ENCODE measurements at regions not wholly inside any gene's neighbourhood (a gene's known extent, or its start where the extent isn't known, plus 50 kb on each side); places are given as distances from the start of the nearest gene placed in this dataset.

DNA sequence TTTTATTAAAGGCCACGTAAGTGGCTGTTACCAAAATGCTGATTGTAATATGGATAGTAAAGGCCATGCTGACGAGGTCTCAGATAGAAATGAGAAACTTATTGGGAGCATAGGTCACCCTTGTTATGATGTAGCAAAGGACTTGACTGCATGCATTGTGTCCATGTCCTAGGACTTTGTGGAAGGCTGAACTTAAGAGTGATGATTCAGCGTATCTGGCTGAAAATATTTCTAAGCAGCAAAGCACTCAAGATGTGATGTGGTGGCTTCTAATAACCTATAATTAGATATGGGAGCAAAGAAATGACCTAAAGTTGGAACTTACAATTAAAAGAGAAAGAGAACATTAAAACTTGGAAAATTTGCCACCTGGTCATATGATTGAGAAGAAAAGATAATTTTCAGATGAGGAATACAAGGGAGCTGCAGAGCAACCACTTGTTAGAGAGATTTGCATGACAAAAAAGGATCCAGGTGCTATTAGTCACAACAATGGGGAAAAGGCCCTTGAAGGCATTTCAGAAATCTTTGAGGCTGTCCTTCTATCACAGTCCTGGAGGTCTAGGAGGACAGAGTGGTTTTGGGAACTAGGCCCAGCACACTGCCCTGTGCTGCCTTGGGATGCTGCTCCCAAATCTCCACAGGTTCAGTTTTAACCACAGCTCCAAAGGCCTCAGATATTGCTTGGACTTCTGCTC, 793.7 kb upstream of the LCORL start:
- no peak for DNase-seq

DNA sequence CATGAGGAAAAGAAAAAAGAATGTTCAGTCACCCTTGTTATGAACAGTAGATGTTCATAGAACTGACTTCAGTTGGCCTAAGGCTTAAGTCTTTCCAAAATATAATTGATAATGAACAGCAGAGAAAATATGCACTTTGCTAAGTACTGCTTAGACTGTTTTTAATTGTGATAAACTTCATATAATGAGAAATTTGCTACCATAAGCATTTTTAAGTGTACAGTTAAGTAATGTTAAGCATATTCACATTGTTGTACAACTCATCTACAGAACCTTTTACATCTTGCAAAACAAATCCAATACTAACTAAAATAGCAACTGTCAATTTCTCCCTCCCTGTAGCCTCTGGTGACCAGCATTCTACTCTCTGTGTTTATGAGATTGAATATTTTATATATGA, 792.2 kb upstream of the LCORL start:
- no peak for DNase-seq

DNA sequence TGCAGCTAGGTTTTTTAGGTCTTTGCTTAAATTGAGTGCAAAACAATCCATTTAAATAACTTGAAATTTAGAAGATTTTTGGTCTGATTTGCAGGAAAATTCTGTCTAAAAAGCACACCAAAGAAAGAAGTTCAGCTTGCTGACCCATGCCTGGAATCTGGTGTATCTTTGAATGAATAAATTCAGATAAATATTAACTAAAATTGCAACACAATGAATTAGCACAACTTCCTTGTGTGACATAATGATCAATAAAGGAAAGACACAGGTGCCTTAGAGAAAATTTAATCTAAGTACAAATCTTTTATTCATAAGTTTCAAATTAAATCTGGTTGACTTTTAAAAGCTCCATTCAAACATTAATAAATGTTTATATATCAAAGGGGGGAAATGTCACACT, 791.5 kb upstream of the LCORL start:
- DNase-seq, result no peak

DNA sequence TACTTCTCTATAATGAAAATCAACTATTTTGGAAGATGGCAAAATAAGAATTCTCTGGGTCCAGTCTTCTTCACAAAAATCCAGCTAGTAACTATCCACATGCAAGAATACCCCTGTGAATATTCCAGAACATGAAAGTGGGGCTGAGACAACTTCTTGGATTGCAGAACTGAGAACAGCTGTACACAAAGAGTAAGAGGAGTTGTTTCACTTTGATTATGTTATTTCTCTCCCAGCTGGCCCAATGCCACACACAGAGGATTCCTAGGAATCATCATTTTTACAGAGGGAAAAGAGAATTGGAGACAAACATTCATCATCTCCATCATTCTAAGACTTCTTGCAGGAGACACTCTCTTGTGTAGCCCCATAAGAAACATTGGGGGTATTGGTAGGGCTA, 782.2 kb upstream of the LCORL start:
- no peak for DNase-seq

DNA sequence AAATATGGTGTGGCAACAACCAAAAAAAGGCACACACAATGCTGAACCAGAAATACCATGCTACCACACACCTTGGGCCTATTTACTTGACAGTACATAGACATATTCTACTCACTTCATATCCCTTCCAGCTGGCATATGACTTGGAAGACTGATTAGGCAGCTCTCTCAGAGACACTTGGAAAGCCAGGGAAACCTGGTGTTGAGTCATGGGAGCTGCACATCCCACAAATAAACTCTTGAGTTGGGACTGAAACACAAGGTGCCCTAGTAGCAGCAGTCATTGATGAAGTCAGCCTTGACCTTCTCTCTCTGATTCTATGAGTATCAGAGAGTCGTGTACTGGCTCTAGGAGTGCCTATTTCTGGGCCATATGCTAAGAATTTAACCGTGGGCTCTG, 776.6 kb upstream of the LCORL start:
- no peak for DNase-seq

DNA sequence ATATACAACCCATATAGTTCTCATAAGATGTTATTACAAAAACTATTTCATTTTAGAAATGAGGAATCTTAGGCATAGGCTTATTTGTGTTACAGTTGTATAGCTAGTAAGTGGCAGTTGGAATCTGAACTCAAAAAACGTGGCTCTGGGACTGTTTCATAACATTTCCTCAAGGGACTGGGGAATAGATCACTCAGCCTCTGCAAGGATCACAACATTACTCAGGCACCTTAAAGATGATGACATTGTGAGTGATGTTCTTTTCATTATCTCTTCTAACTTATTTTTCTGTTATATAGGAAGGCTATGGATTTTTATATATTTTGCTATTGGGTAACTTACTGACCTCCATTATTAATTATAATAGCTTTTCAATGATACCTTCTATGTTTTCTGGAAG, 774.2 kb upstream of the LCORL start:
- no peak for DNase-seq

DNA sequence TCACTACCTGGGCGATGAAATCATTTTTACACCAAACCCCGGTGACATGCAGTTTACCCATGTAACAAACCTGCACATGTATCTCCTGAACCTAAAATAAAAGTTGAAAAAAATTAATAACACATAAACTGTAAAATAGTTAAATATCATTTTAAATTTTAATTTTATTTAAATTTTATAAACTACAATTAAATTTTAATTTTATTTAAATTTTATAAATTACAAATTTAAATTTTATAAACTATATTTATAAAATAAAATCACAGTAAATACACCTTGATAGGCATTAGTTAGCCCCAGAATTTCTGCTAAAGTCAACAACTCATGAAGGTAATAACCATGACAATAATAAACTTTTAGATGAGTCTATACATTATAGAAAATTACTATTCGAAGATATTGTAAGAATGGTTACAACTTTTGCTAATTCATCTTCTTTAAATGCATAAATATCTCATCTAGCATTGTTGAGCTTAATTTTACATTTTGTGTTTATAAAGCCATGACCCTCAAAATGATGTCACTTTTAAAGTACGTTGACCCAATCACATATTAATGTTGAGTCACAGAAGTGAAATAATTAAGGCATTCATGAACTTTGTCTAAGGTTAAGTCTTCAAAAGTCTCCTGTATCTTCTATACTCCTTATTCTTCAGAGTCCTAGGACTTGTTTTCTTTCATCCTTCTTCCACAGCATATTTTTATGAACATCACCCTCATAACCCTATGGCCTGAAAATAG, 755.8 kb upstream of the LCORL start:
- DNase-seq, result no peak

DNA sequence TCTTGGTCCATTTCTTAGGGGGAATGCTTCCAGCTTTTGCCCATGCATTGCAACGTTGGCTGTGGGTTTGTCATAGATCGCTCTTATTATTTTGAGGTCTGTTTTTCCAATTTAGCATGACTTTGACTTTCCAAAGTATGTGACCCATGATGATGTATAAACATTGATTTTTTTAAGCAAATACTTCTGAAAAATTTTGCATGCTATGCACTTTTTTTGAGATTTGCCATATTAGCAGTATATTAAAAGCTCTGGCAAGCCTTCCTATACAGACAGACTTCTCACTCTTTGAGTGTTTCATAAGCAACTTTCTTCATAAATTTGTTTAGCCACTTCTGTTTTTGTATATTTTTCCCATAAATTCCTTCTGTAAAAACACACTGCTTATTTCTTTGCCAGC, 746.4 kb upstream of the LCORL start:
- DNase-seq, result no peak

DNA sequence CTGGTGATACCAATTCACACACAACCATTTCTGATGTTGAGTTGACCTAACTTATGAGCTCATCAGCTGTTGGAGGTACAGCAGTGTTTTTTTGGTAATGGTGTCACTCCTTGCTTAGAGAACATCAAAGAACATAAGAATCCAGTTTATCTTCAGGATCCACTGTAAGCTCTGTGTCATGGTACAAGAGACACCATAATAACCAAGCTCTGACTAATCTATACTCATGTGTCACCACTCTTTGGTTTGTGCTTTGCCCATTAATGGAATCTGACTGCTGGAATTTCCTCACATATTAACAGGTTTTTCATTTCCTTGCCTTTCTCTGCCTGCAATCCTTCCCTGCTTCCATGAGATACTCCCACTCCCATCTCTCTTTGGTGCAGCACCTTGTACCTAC, 735.1 kb upstream of the LCORL start:
- DNase-seq, result no peak

DNA sequence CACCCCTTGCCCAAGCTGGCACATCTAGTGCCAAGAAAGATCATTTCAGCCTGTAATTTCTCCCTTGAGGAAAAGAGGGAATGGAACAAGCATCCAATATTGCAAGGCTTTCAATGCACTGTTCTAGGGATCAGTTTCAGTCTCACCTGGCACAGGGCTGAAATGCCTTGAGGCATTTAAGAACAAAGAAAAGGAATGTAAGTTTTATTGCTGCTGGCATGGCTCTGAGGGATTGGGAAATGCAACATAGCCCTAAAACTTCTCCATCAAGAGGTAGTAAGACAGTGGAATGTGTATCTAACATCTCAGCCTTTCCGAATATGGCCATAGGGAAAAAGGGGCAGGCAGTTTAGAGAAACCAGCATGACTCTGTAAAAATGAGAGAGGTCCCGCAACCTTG, 732.6 kb upstream of the LCORL start:
- no peak for DNase-seq

DNA sequence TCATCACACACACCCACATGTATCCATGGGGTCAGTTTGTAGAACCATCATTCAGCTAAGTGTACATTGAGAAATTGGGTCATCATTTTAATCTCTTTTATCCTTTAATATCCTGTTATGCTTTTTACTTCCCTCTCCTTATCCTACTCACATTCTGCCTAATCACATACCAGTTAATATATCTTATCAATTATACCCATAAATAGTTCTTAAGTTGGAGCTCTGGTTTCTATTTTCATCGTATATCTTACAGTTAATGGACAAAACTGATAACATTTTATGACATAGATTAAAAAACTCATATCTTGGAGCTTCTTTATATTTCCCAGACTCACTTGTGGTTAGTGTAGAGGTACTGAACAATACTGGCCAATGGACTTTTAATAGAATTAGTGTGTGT, 729.5 kb upstream of the LCORL start:
- DNase-seq, result no peak

DNA sequence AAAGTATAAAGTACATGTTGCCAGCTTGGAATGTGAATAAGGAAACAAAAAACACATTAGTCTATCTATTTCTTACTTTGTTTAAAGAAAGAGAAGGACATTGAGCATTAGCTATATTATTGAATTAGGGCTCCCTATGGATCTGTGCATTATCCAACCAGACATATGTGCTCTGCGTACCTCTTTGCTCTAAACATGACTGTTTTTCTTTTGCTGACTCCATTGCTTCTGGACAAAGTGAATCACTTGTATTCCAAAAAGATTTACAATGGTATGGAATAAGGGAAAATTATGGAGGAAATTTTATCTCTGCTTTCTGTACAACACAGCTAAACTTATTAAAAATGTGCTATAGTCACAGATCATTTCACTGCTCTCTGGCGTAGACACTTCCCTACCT, 727.8 kb upstream of the LCORL start:
- no peak for DNase-seq

DNA sequence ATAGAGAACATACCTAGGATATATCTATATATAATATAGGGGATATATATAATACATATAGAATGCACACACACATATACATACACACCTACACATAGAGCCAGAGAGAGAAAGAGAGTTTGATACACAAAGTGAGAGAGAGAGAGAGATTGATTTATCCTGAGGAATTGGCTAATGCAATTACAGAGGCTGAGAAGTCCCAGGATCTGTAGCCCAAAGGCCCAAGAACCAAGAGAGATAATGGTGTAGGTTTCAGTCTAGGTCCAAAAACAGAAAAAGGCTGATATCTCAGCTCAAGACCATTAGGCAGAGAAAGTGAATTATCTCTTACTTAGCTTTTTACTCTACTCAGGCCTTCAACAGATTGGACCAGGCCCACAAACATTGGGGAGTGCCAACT, 715.0 kb upstream of the LCORL start:
- no peak for DNase-seq

DNA sequence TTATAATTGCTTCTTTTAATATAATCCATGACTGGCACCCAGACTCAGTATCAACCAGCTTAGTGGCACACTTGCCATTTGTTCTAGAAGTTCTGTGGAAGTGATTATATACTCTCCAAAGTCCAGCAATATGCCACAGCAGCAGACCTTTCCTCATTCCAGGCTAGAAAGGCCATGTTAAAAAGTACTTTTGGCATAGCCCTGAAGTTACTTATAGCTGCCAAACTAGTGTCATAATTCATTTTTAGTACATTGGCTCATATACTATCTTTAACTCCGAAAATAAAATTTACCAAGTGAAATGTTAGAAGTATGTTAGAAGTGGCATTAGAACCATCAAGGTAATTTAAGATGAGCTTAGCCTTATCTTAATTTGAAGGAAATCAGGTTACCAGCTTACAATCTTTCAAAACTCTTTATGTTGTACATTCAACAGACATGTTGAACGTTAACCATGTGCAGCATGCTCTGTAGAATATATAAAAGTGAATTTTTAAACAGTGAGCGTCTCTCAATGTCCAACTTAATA, 714.2 kb upstream of the LCORL start:
- DNase-seq, result no peak

DNA sequence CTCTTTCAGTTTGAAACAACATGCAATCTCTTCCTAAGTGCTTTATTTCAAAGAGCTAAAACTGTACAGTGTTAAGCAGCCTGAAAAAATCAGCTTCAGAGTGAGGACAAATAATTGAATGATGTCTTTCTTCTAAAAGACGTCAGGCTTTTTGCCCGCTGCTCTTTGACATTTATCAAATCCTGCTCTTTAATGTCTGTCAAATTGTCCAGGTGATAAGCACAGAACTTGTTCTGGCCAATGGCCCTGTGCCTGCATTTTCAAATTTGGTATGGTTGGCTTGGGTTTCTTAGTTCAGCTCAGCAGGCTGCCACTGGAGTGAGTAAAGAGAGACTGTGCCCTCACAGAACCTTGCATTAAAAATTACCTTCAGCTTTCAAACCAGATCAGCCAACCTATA, 712.9 kb upstream of the LCORL start:
- DNase-seq, result no peak

DNA sequence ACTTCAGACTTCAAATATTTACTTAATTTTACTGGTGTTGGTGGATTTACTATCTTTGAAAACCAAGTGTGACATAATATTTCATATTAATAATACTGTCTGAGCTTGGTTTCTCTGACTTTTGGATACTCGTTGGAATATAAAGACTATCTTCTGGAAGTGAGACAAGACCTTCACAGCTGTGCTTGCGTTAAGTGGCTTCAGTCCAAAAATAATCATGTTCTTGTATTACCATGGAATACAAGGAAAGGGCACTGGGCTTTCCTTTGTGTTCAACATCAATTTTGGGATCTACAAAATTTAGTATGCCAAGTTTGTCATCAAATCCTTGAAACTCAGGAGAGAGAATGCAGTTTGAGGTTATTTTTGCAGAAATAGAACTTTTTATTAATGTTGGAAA, 712.4 kb upstream of the LCORL start:
- no peak for DNase-seq

DNA sequence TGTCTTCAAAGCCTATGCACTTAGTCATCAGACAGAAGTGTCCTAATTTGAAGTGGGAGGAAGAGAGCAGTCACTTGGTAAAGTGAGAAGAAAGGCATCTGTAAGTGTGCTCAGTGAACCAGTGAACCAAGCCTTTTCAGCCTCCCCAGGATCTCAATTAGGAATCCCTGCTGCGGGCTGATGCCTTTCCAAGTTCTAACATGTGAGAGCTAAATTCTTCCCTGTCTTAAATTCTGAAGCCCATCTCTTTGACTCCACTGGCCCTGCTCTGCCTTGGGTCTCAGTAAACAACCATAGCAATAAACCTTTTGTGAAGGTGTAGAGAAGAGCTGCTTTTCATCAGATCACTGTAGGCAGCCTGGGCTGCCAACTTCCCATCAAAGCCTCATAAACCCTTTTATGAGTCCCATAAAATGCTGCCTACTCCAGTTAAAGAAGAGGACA, 701.2 kb upstream of the LCORL start:
- DNase-seq, result no peak

DNA sequence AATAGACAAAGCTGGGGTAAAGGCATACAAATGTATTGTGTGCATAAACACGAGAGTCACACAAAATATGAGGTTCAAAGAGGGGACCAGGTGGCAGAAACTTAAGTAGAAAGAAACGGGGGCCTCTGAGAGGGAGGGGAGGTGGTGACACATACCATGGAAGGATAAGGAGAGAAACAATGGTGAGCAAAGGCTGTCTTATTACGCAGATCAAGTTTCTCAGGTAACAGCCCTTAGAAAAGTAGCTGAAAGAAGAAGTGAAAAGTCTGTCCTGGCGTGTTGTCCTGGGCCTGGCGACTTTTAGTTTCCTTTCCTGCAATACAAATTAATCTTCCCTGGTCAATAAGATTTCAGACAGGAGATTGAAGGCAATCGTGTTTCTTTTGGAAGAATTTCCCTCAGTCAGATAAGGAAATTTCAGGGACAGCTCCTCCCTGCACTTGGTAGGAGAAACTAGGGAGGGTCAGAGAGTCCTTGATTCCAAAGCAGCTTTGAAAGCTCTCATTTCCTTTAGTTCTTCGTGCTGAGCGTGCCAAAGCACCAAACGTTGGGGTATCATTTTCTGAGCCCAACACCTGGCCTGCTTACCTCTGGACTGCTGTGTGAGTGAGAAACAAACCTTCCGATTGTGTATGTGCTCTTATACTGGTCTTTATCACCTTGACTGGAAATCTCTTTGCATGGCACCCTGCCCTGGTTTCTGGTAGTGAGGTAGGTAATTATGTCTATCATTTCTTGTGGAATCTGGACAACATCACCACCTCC, 676.7 kb upstream of the LCORL start:
- DNase-seq, result no peak

DNA sequence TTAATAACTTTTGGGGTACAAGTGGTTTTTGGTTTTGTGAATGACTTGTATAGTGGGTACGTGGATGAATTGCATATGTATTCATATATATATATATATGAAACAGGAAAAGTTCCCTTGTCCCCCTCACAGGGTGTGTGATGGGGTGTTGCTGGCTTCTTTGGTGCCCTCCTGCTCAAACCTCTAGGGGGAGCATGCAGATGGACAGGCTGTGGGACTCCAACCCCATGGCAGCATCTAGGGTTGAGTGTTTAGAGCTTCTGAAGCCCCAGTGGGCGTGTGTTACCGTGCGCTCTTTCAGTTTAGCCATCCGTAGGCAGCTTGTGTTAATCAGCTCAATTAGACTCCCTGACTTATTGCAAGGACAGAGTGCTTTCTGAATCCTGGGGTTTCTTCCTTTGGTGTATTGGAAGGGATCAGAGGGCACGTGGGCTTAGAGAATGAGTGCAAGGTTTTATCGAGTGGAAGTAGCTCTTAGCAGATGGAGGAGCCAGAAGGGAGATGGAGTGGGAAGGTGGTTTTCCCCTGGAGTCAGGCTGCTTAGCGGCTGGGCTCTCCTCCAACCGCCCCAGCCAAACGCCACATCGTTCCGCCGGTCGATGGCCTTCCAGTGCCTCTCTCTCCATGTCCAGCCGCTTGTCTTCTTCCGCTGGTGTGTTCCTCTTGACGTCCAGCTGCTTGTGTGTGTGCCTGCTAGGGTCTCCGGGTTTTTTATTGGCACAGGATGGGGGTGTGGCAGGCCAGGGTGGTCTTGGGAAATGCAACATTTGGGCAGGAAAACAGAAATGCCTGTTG, 674.4 kb upstream of the LCORL start:
- no peak for DNase-seq

DNA sequence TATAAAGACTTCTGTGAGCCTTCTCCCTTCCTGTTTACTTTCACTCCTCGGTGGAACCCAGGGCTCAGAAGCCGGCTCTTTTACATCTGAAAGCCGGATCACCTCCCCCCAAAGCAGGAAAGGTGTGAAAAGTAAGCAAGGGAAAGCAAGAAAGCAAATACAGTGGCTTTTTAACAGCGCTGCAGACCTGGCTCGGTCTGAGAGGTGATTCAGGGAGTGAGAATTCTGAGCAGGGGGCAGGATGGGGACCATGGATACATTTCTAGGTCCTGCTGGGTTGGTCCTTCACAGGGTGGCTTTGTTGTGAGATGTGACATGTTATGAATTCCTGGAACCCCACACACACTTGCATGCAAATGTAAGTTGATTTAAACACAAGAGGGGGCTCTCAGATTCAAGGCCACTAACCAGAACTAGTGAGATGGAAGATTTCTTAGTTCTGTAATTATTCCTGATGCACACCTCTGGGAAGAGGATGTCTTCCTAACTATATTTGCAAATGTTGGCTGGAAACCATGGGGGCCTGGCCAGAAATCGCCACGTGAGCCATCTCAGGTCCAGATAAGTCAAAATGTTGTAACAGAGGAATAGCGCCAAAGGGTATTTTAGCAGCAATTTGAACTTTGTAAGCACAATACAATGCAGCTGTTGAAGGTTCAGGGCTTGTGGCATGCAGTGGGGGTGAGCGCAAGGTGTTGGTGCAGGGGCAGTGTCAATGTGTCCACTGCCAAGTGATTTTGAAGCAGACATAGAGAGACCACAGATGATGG, 670.1 kb upstream of the LCORL start:
- no peak for DNase-seq

DNA sequence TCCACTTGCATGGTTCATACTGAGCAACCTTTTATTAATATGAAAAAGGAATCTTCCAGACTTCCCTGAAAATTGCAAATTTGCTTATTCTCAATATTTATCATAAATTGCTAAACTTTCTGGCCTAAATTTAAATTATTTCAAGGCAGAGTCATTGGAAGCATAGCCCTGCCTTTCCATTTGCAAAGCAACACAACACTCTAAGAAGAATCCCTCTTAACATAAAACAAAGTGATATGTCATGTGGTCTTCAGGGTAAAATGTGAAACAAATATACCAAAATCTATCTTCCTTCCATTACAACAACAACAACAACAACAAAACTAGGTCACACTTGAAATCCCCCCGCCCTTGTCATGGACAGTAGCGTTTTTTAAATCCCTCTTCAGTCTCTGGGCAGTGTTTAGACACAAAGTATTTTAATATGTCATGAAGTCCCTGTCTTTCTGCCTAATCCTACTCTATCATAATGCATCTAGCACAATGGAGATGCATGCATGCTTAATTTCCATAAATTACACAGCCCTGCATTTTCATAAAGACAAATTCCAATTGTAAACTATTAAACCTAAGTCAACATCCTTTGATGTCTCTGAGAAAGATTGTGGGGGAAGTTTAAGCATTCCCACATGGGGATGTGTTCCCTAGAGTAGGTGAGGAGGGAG, 668.9 kb upstream of the LCORL start:
- no peak for DNase-seq

Data from fibroblast of skin of right biceps (primary cell).